ENCODE measurements at regions not wholly inside any gene's neighbourhood (a gene's known extent, or its start where the extent isn't known, plus 50 kb on each side); places are given as distances from the start of the nearest gene placed in this dataset.

DNA sequence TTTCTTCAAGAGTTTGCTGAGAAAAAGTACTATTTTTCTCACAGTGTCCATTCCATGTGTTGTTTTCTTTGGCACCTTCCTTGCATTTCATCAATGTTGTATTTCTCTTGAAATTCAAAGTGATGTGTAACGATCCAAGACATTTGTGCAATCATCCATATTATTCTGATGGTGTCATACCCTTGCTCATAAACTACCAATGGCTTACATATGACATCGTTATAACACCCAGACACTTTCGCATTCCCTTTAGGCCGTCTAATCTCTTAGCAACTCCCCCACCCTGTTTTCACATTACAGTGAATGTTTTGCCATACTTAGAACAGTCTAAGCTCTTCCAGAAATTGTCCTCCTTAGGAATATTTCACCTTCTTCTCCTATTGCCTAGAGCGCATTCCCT lies 1779.0 kb downstream of the PCDH7 start:
- DNase-seq = no peak

DNA sequence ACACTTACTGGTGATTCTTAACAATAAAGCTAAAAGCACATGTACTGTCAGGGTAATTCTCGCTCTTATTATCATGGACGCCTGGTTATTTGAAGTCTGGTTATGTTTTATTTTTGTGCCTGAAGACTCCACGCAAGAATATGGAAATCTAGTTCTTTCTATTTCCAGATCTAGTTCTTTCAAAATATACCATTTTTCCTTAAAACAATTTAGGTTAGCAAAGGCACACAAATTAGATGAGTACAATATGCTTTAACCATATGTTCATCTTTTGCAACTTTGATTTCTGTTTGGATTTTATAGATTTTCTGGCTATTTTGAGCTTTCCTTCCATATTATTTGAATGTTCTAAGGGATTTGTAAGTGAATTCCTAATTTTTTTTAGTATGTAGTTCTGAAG lies 1783.1 kb downstream of the PCDH7 start:
- no peak for DNase-seq

DNA sequence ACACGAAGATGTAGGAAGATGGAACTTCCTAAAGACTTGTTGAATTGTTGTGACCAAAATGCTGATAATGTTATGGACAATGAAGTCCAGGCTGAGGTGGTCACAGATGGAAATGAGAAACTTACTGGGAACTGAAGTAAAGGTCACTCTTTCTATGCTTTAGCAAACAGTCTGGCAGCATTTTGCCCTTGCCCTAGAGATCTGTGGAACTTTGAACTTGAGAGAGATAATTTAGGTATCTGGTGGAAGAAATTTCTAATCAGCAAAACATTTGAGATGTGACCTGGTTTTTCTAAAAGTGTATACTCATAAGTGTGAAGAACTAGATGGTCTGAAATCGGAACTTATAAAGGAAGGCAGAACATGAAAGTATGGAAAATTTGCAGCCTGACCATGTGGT lies 1785.9 kb downstream of the PCDH7 start:
- no peak for DNase-seq

DNA sequence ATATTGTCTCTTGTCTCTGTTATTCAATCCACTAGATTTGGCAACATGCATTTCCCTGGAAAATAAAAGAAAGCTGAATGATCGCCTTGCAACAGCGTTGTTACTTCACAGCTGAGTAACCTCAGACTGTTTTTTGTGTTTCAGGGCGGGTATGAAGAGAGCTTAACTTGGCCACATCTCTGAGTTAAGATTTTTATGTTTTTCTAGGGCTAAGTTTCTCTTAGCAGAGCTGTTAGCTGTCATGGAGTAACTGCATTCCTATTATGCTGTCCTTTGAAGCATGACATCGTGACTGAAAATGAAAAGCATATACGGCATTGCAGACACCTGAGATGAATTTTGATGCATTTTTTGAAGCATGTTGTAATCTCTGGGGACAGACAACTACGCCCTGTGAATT lies 1798.9 kb downstream of the PCDH7 start:
- no peak for DNase-seq

DNA sequence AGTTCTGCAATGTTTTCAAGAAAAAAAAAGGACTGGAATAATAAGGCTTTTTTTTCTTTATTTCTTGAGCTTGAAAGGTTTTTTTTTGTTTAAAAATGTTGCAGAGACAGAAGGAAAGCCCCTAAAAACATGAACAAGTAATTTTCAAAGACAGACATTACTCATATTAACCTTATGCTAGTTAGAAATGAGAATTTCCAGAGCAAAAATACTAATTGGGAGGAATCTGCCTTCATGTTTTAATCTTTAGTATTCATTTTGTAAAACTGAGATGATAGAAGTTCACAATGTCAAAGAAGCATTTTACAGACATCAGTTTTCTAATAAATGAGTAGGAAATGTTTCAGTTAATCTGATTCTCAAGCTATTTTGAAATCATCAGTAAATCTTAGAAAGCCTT lies 1805.3 kb downstream of the PCDH7 start:
- DNase-seq = no peak

DNA sequence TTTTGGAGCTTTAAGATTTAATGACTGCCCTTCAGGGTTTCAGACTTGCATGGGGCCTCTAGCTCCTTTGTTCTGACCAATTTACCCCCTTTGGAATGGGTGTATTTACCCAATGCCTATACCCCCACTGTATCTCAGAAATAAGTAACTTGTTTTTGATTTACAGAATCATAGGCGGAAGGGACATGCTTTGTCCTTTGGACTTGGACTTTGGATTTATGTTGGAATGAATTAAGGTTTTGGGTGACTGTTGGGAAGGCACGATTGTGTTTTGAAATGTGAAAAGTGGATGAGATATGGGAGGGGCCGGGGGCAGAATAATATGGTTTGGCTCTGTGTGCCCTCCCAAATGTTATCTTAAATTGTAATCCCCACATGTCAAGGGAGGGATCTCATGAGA lies 1824.7 kb downstream of the PCDH7 start:
- no peak for DNase-seq

DNA sequence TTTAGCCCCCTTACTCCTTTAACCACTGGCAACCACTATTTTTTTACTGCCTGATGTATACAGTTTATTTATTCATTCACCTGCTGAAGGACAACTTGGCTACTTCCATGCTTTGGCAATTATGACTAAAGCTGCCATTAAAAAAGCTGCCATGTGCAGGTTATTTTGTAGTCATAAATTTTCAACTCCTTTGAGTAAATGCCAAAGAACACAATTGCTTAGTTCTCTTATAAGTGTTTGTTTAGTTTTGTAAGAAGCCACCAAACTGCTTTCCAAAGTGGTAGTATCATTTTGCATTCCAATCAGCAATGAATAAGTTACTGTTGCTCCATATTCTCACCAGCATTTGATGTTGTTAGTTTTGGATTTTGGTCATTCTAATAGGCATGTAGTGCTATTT lies 1831.8 kb downstream of the PCDH7 start:
- DNase-seq = no peak

DNA sequence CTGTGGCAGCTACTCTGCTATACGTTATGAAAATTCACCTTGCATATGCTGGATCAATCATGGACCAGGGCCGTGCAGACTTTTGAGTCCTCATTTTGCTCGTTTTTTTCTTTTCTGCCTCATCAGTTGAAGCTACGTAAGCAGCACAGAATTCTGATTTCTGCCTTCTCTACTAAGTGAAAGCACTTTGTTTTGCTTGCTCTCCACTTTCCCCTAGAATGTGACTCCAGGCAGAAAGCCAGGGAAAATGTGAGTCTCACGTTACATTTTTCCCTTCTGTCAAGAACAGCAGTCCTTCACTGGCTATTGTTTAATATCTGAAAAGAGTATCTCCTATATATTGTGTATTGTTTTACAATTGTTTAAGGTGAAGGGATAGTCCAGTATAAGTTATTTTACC lies 1840.1 kb downstream of the PCDH7 start:
- DNase-seq = no peak

DNA sequence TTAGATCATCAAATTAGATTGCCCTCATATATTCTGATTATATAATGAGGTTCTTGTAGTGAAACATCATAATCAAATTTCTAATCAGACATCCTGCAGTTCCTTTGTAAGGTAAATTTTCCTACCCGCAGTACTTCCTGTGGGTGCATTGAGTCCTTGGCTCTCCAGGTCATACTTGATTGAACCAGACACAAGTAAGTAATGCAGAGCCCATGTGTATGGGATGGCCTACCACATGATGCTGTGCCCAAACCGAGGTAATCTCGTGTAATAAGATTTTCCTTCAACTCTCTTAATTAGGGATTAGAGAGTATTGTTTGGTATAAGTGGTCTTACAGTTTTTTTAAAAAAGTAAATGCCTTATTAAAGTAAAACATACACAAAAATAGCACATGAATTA lies 1841.8 kb downstream of the PCDH7 start:
- DNase-seq = no peak

DNA sequence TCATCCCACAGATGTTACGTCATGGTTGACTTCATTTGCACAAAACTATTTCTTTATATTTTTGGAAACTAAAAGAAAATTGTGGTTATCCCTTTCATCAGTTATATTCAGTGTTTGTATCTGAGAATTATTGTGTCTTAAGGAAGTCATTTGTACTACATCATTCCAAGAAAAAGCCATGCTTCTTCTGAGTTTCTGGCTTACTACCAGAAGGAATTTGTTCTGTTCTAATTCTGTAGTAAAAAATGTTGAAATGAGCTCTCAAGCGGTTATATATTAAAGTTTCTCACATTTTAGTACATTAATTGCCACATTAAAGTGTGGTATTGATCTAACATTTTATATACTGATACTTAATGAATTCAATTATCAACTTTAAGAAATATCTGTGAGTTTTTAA lies 1844.5 kb downstream of the PCDH7 start:
- DNase-seq = no peak

DNA sequence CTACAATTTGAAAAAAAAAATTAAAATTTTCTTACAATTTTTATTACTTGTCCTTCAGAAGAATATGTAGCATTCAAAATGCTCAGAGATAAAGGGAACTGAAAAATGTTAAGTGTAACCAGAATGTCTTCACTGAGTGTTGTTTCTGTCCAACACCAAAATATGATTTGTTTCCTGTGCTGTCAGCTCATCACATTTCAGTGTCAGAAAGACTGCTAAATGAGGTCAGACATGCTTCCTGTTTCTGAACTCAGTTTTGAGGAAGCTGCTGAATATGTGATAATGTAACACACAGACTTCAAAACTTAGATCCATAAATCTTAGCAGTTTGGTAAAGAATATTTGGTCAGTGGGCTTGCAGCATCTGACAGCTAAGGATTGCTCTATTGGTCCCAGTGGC lies 1849.7 kb downstream of the PCDH7 start:
- DNase-seq = no peak

DNA sequence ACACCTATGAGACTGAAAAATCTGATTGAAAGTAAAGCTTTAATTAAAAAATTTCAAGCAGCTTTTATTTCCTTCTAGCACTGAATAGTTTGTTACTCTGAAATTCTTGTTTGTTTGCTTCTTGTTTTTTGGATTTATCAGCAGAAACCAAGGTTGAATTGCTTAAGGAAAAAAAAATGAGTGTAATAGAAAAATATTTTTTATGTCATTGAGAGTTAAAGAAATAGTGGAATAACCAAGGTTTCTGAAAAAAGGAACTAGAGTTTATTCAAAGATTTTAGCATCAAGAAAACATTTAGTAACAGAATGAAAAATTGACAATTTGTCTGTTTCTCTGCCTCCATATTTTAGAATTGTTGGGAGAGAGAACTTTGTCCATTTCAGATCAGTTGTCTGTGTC lies 1852.2 kb downstream of the PCDH7 start:
- DNase-seq = no peak

DNA sequence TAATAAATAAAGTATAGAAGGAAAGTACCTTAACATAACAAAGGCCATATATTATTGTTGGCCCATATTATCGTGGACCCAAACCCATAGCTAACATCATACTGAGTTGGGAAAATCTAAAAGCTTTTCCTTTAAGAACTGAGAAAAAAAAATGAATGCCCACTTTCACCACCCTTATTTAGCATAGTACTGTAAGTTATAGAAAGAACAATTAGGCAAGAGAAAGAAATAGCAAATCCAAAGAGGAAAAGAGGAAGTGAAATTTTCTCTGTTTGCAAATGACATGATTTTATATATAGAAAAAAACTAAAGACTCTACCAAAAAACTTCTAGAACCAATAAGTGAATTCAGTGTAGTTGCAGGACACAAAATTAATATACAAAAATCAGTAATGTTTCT lies 1854.6 kb downstream of the PCDH7 start:
- DNase-seq = no peak

DNA sequence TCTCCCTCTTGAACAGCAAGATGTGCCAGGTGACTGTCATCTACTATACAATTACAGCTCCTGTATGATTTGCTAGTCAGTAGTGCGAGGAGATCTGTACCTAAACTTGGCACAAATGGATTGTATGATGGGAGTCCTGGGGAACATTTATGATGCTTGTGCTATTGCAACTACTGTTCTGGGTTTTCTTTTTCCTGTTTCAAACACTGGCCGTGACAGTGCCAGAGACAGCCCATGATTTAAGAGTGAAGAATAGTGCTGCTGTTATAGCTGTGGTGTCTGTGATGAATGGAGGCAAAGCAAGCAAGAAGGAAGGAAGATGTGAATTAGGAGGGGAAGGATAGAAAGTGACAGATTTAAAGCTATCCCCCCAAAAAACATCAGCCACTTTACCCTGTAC lies 1868.9 kb downstream of the PCDH7 start:
- DNase-seq = no peak

DNA sequence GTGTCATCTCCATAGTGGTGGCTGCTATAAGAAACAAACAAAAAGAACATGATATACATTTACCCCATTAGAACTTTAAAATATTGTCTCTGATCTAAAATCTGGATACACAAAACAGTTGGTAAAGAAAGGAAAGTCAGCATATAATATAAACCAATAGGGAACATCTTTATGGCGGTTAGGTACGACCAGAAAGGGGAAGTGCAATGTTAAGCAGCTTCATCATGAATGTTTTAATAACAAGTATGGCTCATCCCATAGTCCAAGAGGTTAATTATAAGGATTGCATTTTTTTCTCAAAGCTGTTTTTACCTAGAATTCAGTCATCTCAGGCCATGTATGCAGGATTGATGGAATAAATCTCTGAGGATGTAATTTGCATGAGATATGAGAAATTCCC lies 1869.7 kb downstream of the PCDH7 start:
- DNase-seq = no peak

DNA sequence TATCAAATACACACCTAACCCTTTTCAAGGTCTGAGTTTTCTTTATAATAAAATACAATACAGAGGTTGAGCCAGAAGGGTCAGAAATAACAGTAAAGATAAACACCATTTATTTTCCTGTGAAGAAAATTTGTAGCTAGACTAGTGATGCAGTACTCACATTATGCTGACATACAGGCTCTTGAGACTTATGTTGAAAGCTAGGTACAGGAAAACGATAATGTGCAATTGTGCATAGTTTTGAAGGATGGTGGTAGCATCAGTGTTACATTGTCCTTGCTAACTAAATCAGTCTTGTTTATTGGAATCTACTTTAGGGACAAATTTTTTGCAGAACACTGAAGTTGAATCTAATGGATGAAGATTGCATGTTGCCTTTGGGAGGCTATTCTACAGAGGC lies 1877.2 kb downstream of the PCDH7 start:
- DNase-seq = no peak

DNA sequence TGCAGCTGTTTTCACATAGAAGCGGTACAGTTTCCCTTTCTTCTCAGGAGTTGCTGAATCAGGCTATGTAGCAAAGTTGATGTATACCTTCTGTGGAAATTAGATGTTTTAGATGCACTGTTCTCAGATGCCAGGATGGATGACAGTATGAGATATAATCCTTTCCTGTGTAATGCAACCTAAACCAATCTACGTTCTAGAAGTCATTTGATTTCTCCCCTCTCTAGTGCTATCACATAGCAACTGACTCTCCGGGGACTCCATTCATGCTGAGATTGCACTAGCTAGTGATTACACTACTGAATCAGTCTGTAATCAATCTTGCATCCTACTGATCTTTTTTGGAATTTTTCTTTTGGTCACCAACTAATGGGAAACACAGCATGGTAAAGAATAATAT lies 1881.7 kb downstream of the PCDH7 start:
- DNase-seq = no peak

DNA sequence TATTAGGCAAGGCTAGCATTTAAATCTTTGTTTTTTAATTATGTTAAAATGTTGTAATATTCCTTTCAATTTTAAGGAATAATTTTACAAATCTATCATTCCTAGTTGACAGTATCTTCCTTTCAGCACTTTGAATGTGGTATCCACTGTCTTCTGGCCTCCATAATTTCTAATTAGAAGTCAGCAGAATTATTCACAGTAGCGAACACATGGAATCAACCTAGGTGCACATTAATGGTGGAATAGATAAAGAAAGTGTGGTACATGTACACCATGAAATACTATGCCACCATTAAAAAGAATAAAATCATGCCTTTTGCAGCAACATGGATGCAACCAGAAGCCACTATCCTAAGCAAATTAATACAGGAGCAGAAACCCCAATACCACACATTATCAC lies 1887.8 kb downstream of the PCDH7 start:
- DNase-seq = no peak

DNA sequence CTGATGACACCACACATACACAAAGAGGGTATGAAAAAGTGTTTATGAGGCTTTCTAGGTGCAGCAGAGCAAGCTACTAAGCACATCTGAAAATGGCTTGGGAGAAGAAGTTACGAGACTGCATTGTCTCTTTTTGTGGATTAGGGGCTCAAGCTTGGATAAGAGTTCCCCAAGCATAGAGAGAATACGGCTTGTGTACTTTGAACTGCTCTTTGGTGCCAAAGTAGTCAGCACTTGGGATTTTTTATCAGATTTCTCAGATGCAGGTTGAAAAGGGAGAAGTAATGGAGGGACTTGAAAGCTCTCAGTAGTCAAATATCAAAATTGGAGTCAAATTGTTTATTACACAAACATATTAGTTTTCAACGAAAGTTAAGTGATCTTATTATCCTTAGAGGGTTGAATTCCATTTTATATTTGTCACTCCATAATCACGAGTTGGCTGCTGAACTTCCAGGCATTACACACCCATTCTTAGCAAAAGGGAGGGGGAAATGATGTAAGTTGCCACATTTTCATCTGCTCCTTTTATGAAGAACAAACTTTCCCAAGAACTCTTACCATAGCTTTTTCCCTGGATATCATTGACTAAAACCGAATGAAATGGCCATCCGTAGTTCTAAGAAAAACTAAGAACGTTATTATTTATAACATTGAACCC lies 1904.9 kb downstream of the PCDH7 start:
- no peak for DNase-seq

DNA sequence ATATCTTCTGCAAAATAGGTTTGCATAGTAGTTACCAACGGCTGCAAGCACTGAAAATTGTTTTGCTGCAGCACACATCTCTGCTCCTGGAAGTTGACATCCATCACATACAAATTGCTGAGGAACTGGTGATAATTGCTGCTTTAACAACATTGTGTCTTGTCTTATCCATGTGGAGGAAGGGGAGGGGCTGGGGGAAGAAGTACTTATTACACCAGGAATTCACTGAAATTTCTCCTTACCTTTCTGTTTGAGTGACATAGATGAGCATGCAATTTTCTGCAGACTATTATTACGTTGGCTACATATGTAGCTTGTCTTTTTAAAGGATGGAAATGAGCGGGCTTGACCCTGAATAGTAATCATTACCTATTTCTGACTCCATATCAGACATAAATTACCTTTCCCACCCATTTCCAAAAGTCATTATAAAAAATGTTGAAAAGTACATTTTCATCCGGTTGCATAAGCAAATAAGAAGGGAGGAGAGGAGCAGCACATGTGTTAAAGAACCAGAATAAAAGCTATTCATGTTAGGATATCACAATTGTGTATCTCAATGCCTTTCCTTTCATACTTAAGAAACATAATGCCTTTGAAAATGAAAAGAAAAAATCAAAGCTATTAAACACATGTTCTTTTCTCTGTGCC lies 1905.6 kb downstream of the PCDH7 start:
- DNase-seq = no peak

DNA sequence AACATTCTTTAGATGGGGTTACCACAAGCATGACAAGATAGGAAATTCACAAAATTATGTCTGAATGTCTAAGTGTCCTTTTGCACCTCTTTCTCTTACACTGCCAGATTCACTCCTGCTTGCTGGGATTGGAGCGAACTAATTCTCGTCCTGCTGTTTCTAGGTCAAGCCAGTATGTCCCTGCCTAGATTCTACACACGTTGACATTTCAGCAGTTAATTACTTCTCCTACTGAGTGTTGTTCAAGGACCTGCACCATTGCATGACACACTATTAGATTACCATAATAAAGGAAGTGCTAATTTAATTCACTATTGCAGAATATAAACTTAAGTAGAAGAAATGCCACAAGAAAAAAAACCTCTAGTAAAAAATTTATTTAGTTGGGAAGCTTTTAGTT lies 1911.7 kb downstream of the PCDH7 start:
- DNase-seq = no peak

DNA sequence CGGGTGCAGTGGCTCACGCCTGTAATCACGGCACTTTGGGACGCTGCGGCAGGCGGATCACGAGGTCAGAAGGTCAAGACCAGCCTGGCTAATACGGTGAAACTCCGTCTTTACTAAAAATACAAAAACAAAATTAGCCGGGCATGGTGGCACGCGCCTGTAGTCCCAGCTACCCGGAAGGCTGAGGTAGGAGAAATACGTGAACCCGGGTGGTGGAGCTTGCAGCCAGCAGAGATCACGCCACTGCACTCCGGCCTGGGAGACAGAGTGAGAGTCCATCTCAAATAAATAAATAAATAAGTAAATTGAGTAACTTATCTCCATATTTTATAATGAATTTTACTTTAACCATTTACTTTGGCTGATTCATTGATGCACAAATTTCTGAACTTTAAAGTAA lies 1913.3 kb downstream of the PCDH7 start:
- no peak for DNase-seq

DNA sequence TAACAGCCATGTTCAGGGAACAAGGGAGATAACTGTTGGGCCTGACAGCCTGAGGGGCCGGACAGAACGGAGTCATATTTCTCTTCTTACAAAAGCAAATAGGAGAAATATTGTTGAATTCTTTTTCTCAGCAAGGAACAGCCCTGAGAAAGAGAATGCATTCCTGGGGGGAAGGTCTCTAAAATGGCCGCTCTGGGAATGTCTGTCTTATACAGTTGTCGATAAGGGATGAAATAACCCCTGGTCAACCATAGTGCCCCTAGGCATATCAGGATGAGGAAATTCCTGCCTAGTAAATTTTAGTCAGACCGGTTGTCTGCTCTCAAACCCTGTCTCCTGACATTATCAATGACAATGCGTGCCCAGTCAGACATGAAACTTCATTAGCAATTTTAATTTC lies 1925.5 kb downstream of the PCDH7 start:
- no peak for DNase-seq

DNA sequence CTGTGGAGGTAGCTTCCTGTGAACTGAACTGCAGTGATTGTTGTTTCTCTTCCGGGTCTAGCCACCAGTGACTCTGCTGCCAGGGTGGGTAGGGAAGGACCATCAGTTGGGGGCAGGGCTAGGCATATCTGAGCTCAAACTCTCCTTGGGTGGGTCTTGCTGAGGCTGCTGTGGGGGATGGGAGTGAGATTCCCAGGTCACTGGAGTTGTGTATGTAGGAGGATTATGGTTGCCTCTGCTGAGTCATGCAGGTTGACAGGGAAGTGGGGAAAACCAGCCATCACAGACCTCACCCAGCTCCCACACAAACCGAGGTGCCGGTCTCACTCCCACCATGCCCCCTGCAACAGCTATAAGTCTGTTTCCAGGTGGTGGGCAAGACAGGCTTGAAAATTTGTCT lies 1937.8 kb downstream of the PCDH7 start:
- DNase-seq = no peak

DNA sequence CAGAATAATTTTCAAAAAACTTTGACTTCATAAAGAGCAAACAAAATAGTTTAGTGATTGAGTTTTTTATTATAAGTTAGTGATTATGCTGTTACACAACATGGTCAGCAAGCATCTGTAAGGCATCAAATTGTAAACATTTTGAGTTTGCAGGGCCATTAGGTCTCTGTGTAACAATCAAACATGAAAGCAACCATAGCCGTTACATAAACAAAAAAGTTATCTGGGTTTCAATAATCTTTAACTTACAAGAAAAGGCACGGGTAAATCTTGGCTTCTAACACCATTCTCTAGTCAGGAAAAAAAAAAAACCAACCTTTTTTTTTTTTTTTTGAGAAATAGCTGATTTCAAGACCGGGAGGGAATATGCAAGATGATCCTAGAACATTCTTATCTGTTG lies 1941.1 kb downstream of the PCDH7 start:
- DNase-seq = no peak
